HEK293 (cell line): ENCODE measurements at regions not wholly inside any gene's neighbourhood (a gene's known extent, or its start where the extent isn't known, plus 50 kb on each side); places are given as distances from the start of the nearest gene placed in this dataset.

Experiments used
- CTCF ChIA-PET: fragments of 350-600 bp; formaldehyde crosslinking; extraction: SDS; loops from one replicate; lab custom pipeline; 2021; ENCODE audit warnings: antibody characterized with exemption; lab: Yijun Ruan, JAX
- POLR2A ChIA-PET: fragments of 300-600 bp; formaldehyde crosslinking; extraction: SDS; loops from one replicate; lab custom pipeline; 2020; ENCODE audit warnings: antibody characterized with exemption, inconsistent platforms; lab: Yijun Ruan, JAX
- H3K27ac ChIP-seq: fragments of 200-500 bp; sonication (Bioruptor generic); 2 replicates; pipeline ENCODE4 v1.5.1; 2014; ENCODE audit warnings: low read depth, low read length, control low read depth, inconsistent platforms; ENCODE audit errors: extremely low read depth
- H3K36me3 ChIP-seq, 2 experiments: fragments of 200-500 bp in 1 of 2; sonication (Bioruptor generic) in 1 of 2; 1 replicate in 1 of 2; 2 replicates in 1 of 2; pipeline ENCODE4 v1.5.1; 2014 to 2017; ENCODE audit warnings: inconsistent platforms in 2 of 2, low read length in 2 of 2; ENCODE audit not compliant: control insufficient read depth in 2 of 2, insufficient read depth in 1 of 2
- H3K4me1 ChIP-seq: fragments of 200-500 bp; sonication (Bioruptor generic); 2 replicates; pipeline ENCODE4 v1.5.1; 2014; ENCODE audit warnings: mild to moderate bottlenecking, low read length, inconsistent platforms; ENCODE audit not compliant: control insufficient read depth, insufficient read depth
- H3K4me3 ChIP-seq: 2 replicates; pipeline ENCODE4 v1.5.1; 2011; ENCODE audit warnings: low read depth, mild to moderate bottlenecking, control low read depth, low read length, moderate library complexity
- H3K9me3 ChIP-seq: fragments of 200-500 bp; sonication (Bioruptor generic); 2 replicates; pipeline ENCODE4 v1.5.1; 2014; ENCODE audit warnings: low read depth, low read length, inconsistent platforms; ENCODE audit not compliant: control insufficient read depth, insufficient read depth
- ELK4 ChIP-seq: IDR thresholded peaks from 2 replicates; pipeline ENCODE4 v1.6.1; 2011; ENCODE audit warnings: mild to moderate bottlenecking, low read depth, low read length, borderline replicate concordance
- FEZF1 ChIP-seq: fragments of 450-650 bp; formaldehyde crosslinking; IDR thresholded peaks from 2 replicates; pipeline ENCODE4 v1.5.1; 2016; ENCODE audit warnings: missing biosample characterization, missing genetic modification characterization
- GLI2 ChIP-seq: fragments of 450-650 bp; formaldehyde crosslinking; IDR thresholded peaks from 2 replicates; pipeline ENCODE4; 2017; ENCODE audit warnings: missing biosample characterization, missing genetic modification characterization, low read depth, borderline replicate concordance
- HOXC10 ChIP-seq: sonication (generic); formaldehyde crosslinking; IDR thresholded peaks from 2 replicates; pipeline ENCODE4 v1.8.1; 2023; ENCODE audit warnings: mild to moderate bottlenecking, missing genetic modification reagents
- KLF1 ChIP-seq: fragments of 450-650 bp; formaldehyde crosslinking; IDR thresholded peaks from 2 replicates; pipeline ENCODE4 v1.5.1; 2016; ENCODE audit warnings: missing biosample characterization, missing genetic modification characterization
- KLF7 ChIP-seq: fragments of 450-650 bp; formaldehyde crosslinking; IDR thresholded peaks from 2 replicates; pipeline ENCODE4 v1.5.1; 2016; ENCODE audit warnings: missing biosample characterization, missing genetic modification characterization, borderline replicate concordance
- REST ChIP-seq: fragments of 450-650 bp; formaldehyde crosslinking; IDR thresholded peaks from 2 replicates; pipeline ENCODE4 v1.5.1; 2016; ENCODE audit warnings: missing biosample characterization, missing genetic modification characterization
- SCRT2 ChIP-seq: fragments of 450-650 bp; formaldehyde crosslinking; IDR thresholded peaks from 2 replicates; pipeline ENCODE4 v1.5.1; 2016; ENCODE audit warnings: missing biosample characterization, missing genetic modification characterization
- ZEB2 ChIP-seq: fragments of 450-650 bp; formaldehyde crosslinking; IDR thresholded peaks from 2 replicates; pipeline ENCODE4 v1.5.1; 2016; ENCODE audit warnings: missing biosample characterization, missing genetic modification characterization
- ZNF114 ChIP-seq: fragments of 450-650 bp; formaldehyde crosslinking; IDR thresholded peaks from 2 replicates; pipeline ENCODE4 v1.5.0; 2017; ENCODE audit warnings: missing biosample characterization, missing genetic modification characterization
- ZNF121 ChIP-seq: fragments of 450-650 bp; formaldehyde crosslinking; IDR thresholded peaks from 2 replicates; pipeline ENCODE4 v1.5.1; 2016; ENCODE audit warnings: missing biosample characterization, missing genetic modification characterization
- ZNF133 ChIP-seq: fragments of 450-650 bp; formaldehyde crosslinking; IDR thresholded peaks from 2 replicates; pipeline ENCODE4 v1.5.1; 2016; ENCODE audit warnings: missing biosample characterization, missing genetic modification characterization
- ZNF146 ChIP-seq: fragments of 450-650 bp; formaldehyde crosslinking; IDR thresholded peaks from 2 replicates; pipeline ENCODE4 v1.5.1; 2016; ENCODE audit warnings: missing biosample characterization, missing genetic modification characterization
- ZNF169 ChIP-seq: fragments of 450-650 bp; formaldehyde crosslinking; IDR thresholded peaks from 2 replicates; pipeline ENCODE4 v1.5.1; 2016; ENCODE audit warnings: missing biosample characterization, missing genetic modification characterization
- ZNF175 ChIP-seq: fragments of 450-650 bp; formaldehyde crosslinking; IDR thresholded peaks from 2 replicates; pipeline ENCODE4 v1.5.1; 2016; ENCODE audit warnings: missing biosample characterization, missing genetic modification characterization
- ZNF248 ChIP-seq: fragments of 450-650 bp; formaldehyde crosslinking; IDR thresholded peaks from 2 replicates; pipeline ENCODE4 v1.5.1; 2017; ENCODE audit warnings: missing biosample characterization, missing genetic modification characterization
- ZNF26 ChIP-seq: fragments of 450-650 bp; formaldehyde crosslinking; IDR thresholded peaks from 2 replicates; pipeline ENCODE4 v1.5.1; 2016; ENCODE audit warnings: missing biosample characterization, missing genetic modification characterization
- ZNF280C ChIP-seq: fragments of 450-650 bp; formaldehyde crosslinking; IDR thresholded peaks from 2 replicates; pipeline ENCODE4 v1.5.1; 2016; ENCODE audit warnings: missing biosample characterization, missing genetic modification characterization
- ZNF366 ChIP-seq: fragments of 450-650 bp; formaldehyde crosslinking; conservative IDR thresholded peaks from 2 replicates; pipeline ENCODE4 v1.5.1; 2016; ENCODE audit warnings: missing biosample characterization, missing genetic modification characterization
- ZNF530 ChIP-seq: fragments of 450-650 bp; formaldehyde crosslinking; IDR thresholded peaks from 2 replicates; pipeline ENCODE4 v1.5.1; 2016; ENCODE audit warnings: low read depth, missing biosample characterization, missing genetic modification characterization
- ZNF555 ChIP-seq: fragments of 450-650 bp; formaldehyde crosslinking; conservative IDR thresholded peaks from 2 replicates; pipeline ENCODE4 v1.5.1; 2017; ENCODE audit warnings: missing biosample characterization, mild to moderate bottlenecking, missing genetic modification characterization, inconsistent platforms
- ZNF561 ChIP-seq: fragments of 450-650 bp; IDR thresholded peaks from 2 replicates; pipeline ENCODE4 v1.5.1; 2018; ENCODE audit warnings: missing biosample characterization, missing genetic modification characterization, borderline replicate concordance
- ZNF621 ChIP-seq: fragments of 450-650 bp; formaldehyde crosslinking; IDR thresholded peaks from 2 replicates; pipeline ENCODE4 v1.5.1; 2017; ENCODE audit warnings: missing biosample characterization, missing genetic modification characterization
- ZNF768 ChIP-seq: fragments of 450-650 bp; formaldehyde crosslinking; IDR thresholded peaks from 2 replicates; pipeline ENCODE4 v1.5.1; 2018; ENCODE audit warnings: missing biosample characterization, mild to moderate bottlenecking, missing genetic modification characterization
- ZNF792 ChIP-seq: fragments of 450-650 bp; formaldehyde crosslinking; IDR thresholded peaks from 2 replicates; pipeline ENCODE4 v1.5.1; 2016; ENCODE audit warnings: missing biosample characterization, missing genetic modification characterization
- ZSCAN5A ChIP-seq: fragments of 450-650 bp; formaldehyde crosslinking; IDR thresholded peaks from 2 replicates; pipeline ENCODE4 v1.5.1; 2016; ENCODE audit warnings: missing biosample characterization, missing genetic modification characterization

GRCh38 chr7:15860264-15860949, 173.9 kb upstream of the MEOX2 start:
- POLR2A ChIA-PET: no interaction called here

GRCh38 chr7:15857026-15857425, 170.5 kb upstream of the MEOX2 start:
- Histone ChIP-seq H3K36me3 (no peaks in the 10 kb centered on the region), H3K4me3 (no peak overlapping the region), H3K9me3 (no peaks in the 10 kb centered on the region), H3K27ac (no peak overlapping the region), H3K4me1 (no peaks in the 10 kb centered on the region)
- ChIA-PET POLR2A (no interaction called here), CTCF (no interaction called here)
- TF ChIP-seq ZNF175 (tag by site-specific recombination) (no peak), ZNF121 (tag by site-specific recombination) (no peak), ZSCAN5A (tag by site-specific recombination) (no peak), ZNF768 (tag by site-specific recombination) (no peak), ZNF792 (tag by site-specific recombination) (no peak), REST (no peak), FEZF1 (tag by site-specific recombination) (no peak), ZNF621 (tag by site-specific recombination) (no peak), KLF7 (tag by site-specific recombination) (no peak)

More at GRCh38 chr7:15860264-15860949, 173.9 kb upstream of the MEOX2 start:
- H3K27ac ChIP-seq: no peak overlapping the region
- TF ChIP-seq ZNF114 (no peak), ZNF530 (tag by site-specific recombination) (no peak), ZNF248 (tag by site-specific recombination) (no peak), KLF7 (tag by site-specific recombination) (no peak), ZNF561 (tag by site-specific recombination) (no peak), ZNF555 (tag by site-specific recombination) (no peak), ELK4 (no peak), ZNF133 (tag by site-specific recombination) (no peak), ZNF26 (tag by site-specific recombination) (no peak), ZEB2 (tag by site-specific recombination) (no peak), HOXC10 (CRISPR knock-in tag) (no peak), ZNF366 (tag by site-specific recombination) (no peak), ZNF280C (no peak), ZNF169 (tag by site-specific recombination) (no peak), GLI2 (tag by site-specific recombination) (no peak), KLF1 (tag by site-specific recombination) (no peak), SCRT2 (tag by site-specific recombination) (no peak), ZNF146 (tag by site-specific recombination) (no peak)
- H3K36me3 ChIP-seq: no peaks in the 10 kb centered on the region
- H3K4me3 ChIP-seq: no peak overlapping the region
- H3K4me1 ChIP-seq: no peaks in the 10 kb centered on the region
- CTCF ChIA-PET: interaction anchor here (0.7 kb wide), 1 partner anchor 29 kb away, joined by 4 read pairs; no protein-coding TSS in a partner anchor
- H3K9me3 ChIP-seq: no peaks in the 10 kb centered on the region
